GM19324 (cell line): ENCODE measurements at regions not wholly inside any gene's neighbourhood (a gene's known extent, or its start where the extent isn't known, plus 50 kb on each side); places are given as distances from the start of the nearest gene placed in this dataset.
"Not testable (repeated sequence)": the region's sequence is repeated elsewhere in the genome, so short reads cannot be mapped to it uniquely, and the experiment has no call there.

Experiments used
- ATAC-seq: cut with Tn5 transposase; IDR thresholded peaks from one replicate; pipeline ENCODE4 v1.9.1; 2021; ENCODE audit warnings: mild to moderate bottlenecking, moderate library complexity; ENCODE audit not compliant: unreplicated experiment, low FRiP score

DNA sequence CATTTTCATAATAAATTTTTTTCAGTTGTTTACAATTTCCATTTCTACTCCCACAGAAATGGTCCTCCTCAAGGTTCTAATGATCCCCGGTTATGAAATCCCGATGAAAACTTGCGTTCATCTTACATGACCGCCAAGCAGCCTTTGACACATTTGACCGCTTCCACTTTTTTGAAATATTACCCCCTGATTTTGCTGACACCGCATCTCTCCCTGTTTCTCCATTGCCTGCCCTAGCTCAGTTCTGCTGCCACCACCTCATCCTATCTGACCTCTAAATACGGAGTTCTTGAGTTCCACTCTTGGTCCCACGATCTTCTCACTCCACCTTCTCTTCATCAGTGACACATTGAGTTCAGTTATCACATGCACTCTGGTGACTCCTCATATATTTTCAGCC, 74.1 kb downstream of the SLC35B3 start:
- ATAC-seq: no peak

DNA sequence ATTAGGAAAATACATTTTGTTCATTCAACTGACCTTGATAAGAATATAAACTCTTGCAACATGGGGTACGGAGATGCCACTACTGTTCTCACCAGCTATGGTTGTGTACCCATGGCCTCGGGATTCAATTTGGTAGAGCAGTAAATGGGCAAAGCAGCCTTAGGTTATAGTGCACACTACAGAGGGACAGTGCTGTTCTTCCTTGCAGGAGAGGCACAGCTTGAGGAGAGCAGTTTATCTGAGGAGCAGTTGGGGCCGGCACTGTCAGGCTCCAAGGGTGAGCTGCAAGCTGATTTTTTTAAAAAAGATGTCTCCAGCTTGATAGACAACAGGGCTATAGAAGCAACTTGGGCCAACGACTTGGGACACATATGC, 82.4 kb downstream of the SLC35B3 start:
- ATAC-seq: no peak

DNA sequence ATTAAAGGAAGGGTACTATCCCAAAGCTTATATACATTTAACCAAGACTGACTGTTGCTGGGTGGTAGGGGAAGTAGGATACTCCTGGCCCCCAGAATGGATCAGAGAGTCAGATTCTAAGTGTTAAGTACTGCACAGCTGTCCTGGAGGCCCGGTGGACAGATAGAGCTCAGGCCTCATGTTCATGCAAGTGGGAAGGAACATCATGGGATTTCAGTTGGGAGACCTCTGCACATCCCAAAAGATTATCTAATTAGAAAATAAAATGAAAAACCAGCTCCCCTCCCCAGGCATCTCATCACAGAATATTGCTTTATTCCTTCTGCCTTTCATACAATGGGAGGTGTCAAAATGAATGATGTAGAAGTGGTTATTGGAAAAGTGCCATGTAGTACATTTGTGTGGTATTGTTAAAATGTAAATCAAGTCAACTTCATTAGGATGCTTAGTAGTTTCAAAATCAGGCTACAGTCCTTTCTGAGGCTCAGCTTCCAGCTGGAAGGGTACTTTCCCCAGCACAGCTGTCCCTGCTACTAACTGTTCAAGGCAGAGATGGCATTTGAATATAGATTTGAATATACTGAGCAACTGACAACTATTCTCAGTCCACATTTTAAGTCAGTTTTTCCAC, 82.9 kb downstream of the SLC35B3 start:
- no peak for ATAC-seq

DNA sequence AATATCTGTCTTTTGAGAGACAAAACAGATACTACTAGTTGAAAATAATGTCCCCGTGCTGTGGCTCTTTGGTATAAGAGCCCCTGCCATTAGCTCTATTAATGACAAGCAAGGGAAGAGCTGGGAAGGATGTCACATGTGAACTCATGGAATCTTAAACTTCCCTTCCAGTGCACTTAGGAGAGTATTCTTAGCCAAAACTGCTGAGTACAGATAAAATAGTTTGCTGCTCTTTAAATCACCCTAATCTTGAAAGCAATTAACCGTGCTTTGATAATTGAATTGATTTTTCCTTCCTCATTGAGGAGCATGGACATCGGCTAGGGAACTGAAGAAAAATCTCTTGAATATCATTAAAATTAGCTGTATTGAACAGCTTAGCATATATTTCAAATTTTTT, 91.7 kb downstream of the SLC35B3 start:
- no peak for ATAC-seq

DNA sequence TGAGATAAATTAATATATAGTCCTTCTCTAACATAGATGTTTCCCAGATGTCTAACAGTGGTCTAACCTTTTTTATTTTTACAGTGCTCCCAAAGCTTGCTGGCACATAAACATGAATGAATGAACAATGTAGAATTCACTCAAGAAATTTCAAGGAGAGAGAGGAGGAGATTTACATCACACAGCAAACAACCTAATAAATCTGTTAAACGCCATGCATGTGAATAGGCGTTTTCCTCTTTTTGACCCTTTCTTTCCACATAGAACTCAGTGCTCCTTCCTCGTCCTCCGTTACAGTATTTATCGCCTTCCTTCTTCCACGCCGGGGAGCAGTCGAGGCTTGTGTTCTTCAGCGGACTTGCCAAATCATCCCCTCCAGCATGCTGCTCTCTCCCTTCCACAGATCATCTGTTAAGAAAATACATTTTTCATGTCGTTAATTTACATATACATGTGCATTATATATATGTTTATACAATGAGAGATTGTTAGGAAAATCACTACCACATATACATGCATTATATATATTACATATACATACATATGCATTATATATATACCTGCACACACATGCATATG, 93.0 kb downstream of the SLC35B3 start:
- ATAC-seq: no peak

DNA sequence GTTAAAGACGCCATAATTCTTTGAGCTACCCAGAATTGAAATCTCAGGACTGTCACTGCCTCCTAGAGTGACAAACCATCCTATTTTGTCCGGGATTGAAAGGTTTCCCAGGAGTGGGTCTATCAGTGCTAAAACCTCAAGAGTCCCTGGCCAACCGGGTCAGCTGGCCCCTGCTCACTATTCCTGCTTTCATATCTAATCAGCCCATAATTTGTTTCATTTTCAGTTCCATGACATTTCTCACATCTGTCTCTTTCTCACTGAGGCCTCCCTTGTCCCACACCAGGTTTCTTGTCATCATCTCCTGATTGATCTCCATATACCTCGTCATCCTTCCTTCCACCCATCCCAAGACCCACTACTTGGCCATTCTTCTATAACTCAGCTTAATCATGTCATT, 98.2 kb downstream of the SLC35B3 start:
- ATAC-seq: peak; percentile 65

DNA sequence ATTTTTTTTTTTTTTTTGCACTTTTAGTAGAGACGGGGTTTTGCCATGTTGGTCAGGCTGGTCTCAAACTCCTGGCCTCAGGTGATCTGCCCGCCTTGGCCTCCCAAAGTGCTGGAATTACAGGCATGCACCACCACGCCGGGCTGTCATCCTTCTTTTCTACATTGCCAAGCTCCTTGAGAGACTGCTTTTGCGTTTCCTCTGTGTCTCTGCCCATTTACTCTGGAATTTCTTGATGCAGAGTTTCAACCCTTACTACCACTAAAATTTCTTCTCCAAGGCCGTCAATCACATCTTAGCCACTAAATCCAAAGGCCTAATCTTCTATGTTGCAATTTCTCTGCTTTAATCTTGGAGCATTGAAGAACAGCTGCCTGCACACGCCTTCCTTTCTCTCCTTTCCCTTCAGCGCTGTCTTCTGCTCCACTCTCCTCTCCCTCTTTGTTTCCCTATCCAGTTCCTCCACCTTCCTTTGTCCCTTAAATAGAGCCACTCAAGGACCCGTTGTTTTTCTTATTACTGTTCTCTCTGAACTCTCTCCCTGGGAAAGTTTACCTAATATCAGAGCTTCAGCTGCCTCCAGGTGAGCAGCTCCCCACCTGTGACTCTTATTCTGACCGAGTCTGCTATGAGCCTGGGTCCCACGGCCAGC, 98.8 kb downstream of the SLC35B3 start:
- no peak for ATAC-seq

DNA sequence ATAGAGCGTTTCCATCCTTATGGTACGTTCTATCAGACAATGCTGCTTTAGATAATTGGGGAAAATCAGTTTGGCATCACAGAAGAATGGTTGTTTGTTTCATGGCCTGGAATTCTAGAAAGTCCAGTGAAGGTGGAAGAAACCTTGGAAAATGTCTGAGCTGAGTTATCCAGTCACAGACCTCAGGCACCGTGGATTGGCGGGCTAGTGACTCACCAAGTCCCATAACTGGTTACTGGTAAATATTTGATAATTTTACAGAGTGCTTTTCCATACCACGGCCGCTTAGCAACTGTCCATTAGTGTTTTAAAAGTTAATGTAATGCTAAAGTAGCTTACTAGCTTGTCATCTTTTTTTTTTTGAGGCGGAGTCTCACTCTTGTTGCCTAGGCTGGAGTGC, 99.4 kb downstream of the SLC35B3 start:
- ATAC-seq: no peak

DNA sequence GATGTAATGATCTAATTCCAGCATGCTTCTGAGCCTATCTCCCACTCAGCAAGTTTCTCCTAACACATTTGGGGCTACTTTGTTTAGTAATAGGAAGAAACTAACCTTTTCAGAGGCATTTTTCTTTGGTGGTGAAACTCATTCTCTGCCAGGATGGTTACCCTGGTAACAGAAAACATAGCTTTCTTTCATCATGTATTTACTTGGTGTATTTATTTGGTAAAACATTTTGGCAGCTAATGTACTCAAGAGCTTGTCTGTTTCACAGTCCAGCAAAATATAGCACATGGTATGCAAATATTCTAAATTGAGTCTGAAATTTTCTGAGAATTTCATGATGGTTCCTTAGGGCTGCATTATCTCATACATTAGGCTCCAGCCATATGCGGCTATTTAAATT, 100.0 kb downstream of the SLC35B3 start:
- no peak for ATAC-seq

DNA sequence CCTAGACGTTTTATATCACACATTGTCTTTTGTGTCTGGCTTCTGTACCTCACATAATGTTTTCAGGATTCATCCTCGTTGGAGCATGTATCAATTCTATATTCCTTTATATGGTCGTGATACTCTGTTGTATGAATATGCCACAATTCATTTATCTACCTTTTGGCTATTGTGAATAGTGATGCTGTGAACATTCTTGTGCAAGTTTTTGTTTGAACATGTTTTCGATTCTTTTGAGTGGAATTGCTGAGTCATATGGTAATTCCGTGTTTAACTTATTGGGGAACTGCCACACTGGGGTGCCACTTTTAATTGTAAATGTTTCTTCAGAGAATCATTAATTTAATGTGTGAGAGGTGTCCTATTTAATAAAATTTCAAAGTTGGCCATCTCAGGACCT, 101.2 kb downstream of the SLC35B3 start:
- ATAC-seq: no peak

DNA sequence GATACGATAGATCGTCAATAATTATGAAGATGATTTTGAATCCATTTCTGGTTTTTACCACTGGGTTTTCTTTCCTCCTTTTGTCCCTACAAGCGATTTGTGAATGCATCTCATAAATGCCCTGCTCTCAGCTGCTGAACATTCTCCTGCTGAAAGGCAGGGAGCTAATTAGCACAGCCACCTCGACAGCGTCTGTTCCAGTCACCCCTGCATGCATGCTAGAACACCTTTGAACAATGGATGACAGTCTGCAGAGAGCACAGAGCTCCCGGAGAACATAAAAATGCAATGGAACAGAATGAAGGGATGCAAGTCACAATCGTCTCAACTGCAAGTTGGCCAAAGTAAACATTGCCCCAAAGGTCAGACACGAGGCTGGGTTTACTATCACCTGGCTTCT, 105.8 kb downstream of the SLC35B3 start:
- no peak for ATAC-seq

DNA sequence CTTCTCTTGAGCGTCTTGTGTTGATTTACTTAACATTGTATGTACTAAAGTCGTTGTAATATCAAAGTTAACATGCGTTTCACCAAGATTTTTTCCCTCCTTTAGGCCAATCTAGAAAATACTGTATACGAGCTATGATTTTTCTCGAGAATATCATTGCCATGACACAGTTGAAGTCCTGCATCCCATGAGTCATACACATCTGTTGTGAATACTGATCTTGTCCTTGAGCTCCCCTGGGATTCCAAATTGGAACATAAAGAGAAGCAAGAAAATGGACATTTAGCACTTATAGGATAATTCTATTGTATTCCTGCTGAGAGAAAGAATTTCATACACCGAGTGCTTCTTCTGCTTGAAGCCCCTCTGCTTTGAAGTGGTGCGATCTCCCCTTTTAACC, 109.6 kb downstream of the SLC35B3 start:
- no peak for ATAC-seq

DNA sequence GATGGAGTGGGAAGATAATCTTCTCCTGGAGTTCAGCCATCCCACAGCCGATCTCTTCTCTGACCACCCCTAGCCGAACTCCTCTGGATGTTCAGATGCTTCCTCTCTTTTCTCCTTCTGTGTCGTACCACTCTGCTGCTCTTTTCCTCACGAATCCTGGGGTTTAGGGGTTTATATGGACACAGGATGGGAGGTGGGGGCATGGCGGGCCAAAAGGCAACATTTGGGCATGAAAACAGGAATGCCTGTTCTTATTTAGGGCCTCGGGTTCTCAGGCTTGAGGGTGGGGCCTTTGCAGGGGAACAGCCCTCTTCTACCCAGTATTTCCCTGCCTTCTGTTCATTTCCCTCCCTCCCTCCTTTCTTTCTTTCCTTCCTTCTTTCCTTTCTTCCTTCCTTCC, 112.7 kb downstream of the SLC35B3 start:
- no peak for ATAC-seq

DNA sequence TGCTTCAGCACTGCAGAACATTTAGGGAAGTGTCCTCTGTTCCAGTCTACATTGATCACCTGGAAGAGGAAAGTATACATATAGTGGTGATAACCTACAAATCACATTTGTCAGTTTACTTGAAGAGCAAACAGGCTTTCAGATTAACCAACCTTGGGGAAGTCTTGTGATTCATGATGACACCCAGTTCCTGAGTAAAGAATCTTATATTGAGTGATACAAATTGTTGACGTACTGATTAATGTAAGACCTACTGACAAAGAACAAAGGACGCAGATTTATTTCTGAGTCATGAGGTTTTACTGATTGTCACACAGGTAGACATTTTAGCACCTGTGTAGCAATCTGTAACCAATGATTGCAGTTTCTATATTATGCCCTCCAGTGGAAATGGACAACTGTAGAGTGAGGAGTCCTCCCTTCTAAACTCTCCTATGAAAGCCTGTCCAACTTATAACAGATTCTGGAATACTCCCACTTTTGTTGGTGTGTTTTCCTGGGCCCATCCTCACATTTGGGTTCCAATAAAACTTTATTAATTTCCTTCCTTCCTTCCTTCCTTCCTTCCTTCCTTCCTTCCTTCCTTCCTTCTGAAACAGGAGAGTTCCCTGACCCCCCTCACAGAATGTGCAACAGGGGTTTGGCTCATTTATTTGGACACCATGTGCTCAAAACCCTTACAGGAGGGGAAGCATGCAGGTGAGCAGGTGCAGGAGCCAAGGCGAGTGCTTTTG, 113.5 kb downstream of the SLC35B3 start:
- no peak for ATAC-seq

DNA sequence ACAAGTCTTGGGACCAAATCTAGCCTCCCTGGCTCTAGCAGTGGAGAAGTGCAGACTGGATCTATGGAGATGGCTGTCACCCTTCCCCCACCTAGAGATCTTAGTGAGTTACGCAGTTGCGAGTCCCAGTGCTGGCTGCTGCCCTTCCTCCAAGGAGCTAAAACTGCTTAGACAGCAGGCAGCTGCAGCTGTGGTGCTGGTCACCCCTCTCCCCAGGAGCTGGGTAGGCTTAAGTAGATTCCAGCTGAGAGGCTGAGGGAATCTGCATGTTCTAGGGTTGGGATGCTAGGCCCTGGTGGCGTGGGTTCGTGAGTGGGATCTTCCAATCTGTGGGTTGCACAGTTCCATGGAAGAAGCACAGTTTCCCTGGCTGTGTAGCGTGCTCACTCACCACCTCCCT, 120.2 kb downstream of the SLC35B3 start:
- ATAC-seq: no peak

DNA sequence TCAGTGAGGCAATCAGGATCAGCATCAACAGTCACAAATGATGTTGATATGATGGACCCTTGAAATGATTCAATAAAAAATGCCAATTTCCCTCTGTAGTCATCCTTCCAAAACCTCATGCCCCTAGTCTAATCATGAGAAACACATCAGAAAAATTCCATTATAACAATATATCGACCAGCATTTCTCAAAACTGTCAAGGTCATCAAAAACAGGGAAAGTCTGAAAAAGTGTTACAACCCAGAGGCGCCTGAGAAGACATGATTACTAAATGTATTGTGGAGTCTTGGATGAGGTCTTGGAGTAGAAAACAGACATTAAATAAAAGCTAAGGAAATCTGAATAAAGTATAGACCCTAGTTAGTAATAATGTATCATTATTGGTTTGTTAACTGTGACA, 133.8 kb downstream of the SLC35B3 start:
- ATAC-seq: no peak

DNA sequence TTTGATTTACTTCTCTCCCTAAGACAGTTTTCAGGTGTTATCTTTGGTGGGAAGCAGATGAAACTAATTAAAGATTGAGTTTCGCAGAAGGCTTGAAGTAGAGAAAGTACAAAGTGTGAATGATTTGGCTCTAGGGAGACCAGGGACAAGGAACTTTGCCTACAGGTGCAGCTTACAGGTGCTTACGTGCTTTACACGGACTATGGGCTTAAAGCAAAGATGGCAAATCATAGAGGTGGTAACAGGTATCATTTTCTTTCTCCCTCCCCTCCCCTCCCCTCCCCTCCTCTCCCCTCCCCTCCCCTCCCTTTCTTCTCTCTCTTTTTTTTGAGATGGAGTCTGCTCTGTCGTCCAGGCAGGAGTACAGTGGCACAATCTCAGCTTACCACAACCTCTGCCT, 136.3 kb downstream of the SLC35B3 start:
- no peak for ATAC-seq

DNA sequence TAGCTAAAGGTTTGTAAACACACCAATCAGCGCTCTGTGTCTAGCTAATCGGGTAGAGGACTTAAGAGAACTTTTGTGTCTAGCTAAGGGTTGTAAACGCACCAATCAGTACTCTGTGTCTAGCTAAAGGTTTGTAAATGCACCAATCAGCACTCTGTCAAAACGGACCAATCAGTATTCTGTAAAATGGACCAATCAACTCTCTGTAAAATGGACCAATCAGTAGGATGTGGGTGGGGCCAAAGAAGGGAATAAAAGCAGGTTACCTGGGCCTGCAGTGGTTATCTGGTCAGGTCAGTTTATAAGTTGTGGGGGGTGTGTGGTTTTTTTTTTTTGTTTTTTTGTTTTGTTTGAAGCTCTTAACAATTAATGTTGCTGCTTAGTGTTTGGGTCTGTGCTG, 152.4 kb downstream of the SLC35B3 start:
- ATAC-seq: not testable (repeated sequence)

DNA sequence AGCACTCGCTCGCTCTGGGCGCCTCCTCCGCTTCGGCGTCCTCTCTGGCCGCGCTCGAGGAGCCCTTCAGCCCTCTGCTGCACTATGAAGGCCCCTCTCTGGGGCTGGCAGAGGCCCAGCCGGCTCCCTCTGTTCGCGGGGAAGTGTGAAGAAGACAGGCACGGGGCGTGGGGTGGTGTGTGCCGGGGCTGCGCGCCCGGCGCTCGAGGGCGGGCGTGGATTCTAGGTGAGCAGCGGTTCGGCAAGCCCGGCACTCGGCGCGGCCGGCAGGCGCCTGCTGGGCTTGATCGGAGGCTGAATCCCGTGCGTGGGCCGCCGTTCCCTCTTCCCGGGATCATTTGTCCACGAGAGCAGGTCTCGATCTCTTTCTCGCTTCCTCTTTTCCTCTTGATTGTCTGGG, 153.0 kb downstream of the SLC35B3 start:
- ATAC-seq: no peak

DNA sequence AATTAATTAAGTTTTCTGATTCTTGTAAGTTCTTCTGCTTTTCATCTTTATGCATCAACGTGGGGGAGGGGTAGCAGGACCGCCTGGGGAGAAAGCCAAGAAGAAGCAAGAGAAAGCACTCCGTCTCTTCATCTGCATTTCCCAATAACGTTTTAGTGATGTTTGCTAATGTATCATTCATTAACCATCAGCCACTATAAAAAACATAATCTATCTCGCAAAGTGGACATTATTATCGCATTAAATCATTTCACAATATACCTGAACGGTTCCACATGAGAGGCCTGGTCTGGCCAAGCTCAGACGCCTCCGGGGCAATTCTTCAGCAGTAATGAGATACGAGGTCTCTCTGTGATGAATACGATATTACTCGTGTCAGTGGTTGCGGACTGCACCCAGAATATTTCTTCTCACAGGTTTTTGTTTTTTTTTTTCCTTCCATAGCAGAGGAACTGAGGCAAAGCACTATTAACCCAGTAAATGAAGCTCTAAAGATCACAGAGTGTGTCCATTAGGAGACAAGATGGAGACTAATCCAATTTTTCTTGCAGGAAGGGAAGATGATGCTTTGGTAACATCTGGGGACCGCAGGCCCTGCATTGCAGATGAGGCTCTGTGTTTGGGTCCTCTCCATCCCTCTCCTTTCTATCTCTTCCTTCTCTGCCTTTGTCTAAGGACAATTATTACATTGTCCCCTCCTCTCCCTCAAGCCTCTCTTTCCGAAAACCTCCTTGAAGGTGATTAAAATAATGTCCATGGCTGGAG, 156.1 kb downstream of the SLC35B3 start:
- ATAC-seq: no peak

DNA sequence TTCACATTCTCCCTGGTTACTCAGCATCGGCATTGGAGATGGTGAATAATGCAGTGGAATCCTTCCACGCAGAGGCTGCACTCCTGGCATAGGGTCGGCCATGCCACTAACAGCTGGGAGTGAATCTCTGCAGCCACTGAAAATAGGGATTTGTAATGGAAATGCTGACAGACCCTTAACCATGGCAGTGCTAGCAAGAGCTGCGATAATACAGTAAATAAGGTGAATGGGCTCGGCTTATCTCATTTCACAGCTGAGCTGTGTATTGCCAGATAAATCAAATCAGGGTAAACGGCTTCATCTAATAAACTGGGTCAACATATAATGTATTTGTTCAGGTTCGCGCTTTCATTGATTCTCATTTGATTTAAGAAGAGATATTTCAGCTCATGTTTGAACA, 156.8 kb downstream of the SLC35B3 start:
- no peak for ATAC-seq
